ENCODE measurements at regions not wholly inside any gene's neighbourhood (a gene's known extent, or its start where the extent isn't known, plus 50 kb on each side); places are given as distances from the start of the nearest gene placed in this dataset.

GRCh38 chr5:6867712-6868111 is 154.5 kb downstream of the TENT4A start:
- no peaks in the 10 kb centered on the region for H3K4me1 ChIP-seq
- H3K27me3 ChIP-seq, result no peaks in the 10 kb centered on the region
- TF ChIP-seq CTCF (IDR thresholded peaks at IDR 0.05) (no peak), POLR2A (IDR thresholded peaks at IDR 0.05) (no peak)
- 95 to 98% methylated on average over 6 of the region's 6 CpGs for WGBS, 2 donors
- no peak overlapping the region for H3K27ac ChIP-seq
- H3K9me3 ChIP-seq, result no peaks in the 10 kb centered on the region
- no peak for DNase-seq
- H3K4me3 ChIP-seq (replicated peaks in 1 of 3), result no peak overlapping the region
- intact Hi-C loops (cut with DNase I), result no loop called here
- H3K36me3 ChIP-seq, result no peaks in the 10 kb centered on the region

GRCh38 chr5:6868171-6868570 is 154.9 kb downstream of the TENT4A start:
- Histone ChIP-seq H3K4me1 (no peaks in the 10 kb centered on the region), H3K9me3 (no peaks in the 10 kb centered on the region), H3K4me3 (replicated peaks in 1 of 3) (no peak overlapping the region), H3K27me3 (no peaks in the 10 kb centered on the region), H3K36me3 (no peaks in the 10 kb centered on the region), H3K27ac (no peak overlapping the region)
- intact Hi-C loops (cut with DNase I), result no loop called here
- no peak for DNase-seq
- no peak for TF ChIP-seq POLR2A (IDR thresholded peaks at IDR 0.05)
- TF ChIP-seq CTCF (IDR thresholded peaks at IDR 0.05), result no peak
- WGBS, 2 donors, result 78 to 81% methylated on average over 9 of the region's 9 CpGs

GRCh38 chr5:6868575-6869215 is 155.5 kb downstream of the TENT4A start:
- intact Hi-C loops (cut with DNase I), result no loop called here
- no peaks in the 10 kb centered on the region for H3K27me3 ChIP-seq
- no peak overlapping the region for H3K4me3 ChIP-seq (replicated peaks in 1 of 3)
- no peaks in the 10 kb centered on the region for H3K4me1 ChIP-seq
- H3K36me3 ChIP-seq, result no peaks in the 10 kb centered on the region
- 88 to 90% methylated on average over 11 of the region's 11 CpGs for WGBS, 2 donors
- TF ChIP-seq POLR2A (IDR thresholded peaks at IDR 0.05), result no peak
- no peak for TF ChIP-seq CTCF (IDR thresholded peaks at IDR 0.05)
- no peak for DNase-seq
- no peak overlapping the region for H3K27ac ChIP-seq
- H3K9me3 ChIP-seq, result no peaks in the 10 kb centered on the region

GRCh38 chr5:6869677-6870076 is 156.4 kb downstream of the TENT4A start:
- no peak overlapping the region for H3K27ac ChIP-seq
- 87 to 88% methylated on average over 7 of the region's 7 CpGs for WGBS, 2 donors
- H3K9me3 ChIP-seq, result no peaks in the 10 kb centered on the region
- no peaks in the 10 kb centered on the region for H3K27me3 ChIP-seq
- no peak overlapping the region for H3K4me3 ChIP-seq (replicated peaks in 1 of 3)
- intact Hi-C loops (cut with DNase I), result no loop called here
- no peaks in the 10 kb centered on the region for H3K36me3 ChIP-seq
- H3K4me1 ChIP-seq, result no peaks in the 10 kb centered on the region
- TF ChIP-seq POLR2A (IDR thresholded peaks at IDR 0.05), result no peak
- no peak for TF ChIP-seq CTCF (IDR thresholded peaks at IDR 0.05)
- DNase-seq, result no peak

- WGBS, 2 donors, result 76 to 81% methylated on average over 12 of the region's 12 CpGs
- TF ChIP-seq POLR2A (IDR thresholded peaks at IDR 0.05), result no peak
- no peak for TF ChIP-seq CTCF (IDR thresholded peaks at IDR 0.05)
- intact Hi-C loops (cut with DNase I), result no loop called here
- Histone ChIP-seq H3K36me3 (no peaks in the 10 kb centered on the region), H3K27me3 (no peaks in the 10 kb centered on the region), H3K4me1 (no peaks in the 10 kb centered on the region), H3K9me3 (no peaks in the 10 kb centered on the region), H3K27ac (no peak overlapping the region), H3K4me3 (replicated peaks in 1 of 3) (no peak overlapping the region)
- no peak for DNase-seq
Observed at GRCh38 chr5:6872441-6873160, 159.4 kb downstream of the TENT4A start.
